H1 (cell line): ENCODE measurements at regions not wholly inside any gene's neighbourhood (a gene's known extent, or its start where the extent isn't known, plus 50 kb on each side); places are given as distances from the start of the nearest gene placed in this dataset.

Experiments used
- EGR1 ChIP-seq: IDR thresholded peaks from 2 replicates; pipeline ENCODE4 v1.6.1; 2011; ENCODE audit warnings: low read depth, low read length, borderline replicate concordance
- EP300 ChIP-seq, 2 experiments: IDR thresholded peaks; 1 replicate in 1 of 2; 2 replicates in 1 of 2; pipeline ENCODE4 v1.6.1; 2011 to 2012; ENCODE audit warnings: low read depth in 2 of 2, low read length in 2 of 2, mild to moderate bottlenecking in 2 of 2, borderline replicate concordance in 1 of 2, inconsistent platforms in 1 of 2, moderate library complexity in 1 of 2
- EZH2 ChIP-seq: fragments of 200-600 bp; sonication (generic); IDR thresholded peaks from 2 replicates; pipeline ENCODE4 v1.7.1; 2012; ENCODE audit warnings: low read depth, mild to moderate bottlenecking, moderate library complexity, low read length, inconsistent platforms; ENCODE audit not compliant: severe bottlenecking
- GTF2F1 ChIP-seq: IDR thresholded peaks from 2 replicates; pipeline ENCODE4 v1.6.1; 2012; ENCODE audit warnings: low read depth, low read length, improper control_type of control experiment, borderline replicate concordance
- HDAC2 ChIP-seq, 2 experiments: fragments of 300-600 bp in 1 of 2; sonication (generic) in 1 of 2; IDR thresholded peaks; 2 replicates each; pipeline ENCODE4 v1.6.1; 2011 to 2012; ENCODE audit warnings: low read depth in 2 of 2, low read length in 2 of 2, mild to moderate bottlenecking in 2 of 2, moderate library complexity in 2 of 2, borderline replicate concordance in 1 of 2, inconsistent platforms in 1 of 2
- POLR2A ChIP-seq, 2 experiments: IDR thresholded peaks; 1 replicate in 1 of 2; 2 replicates in 1 of 2; pipeline ENCODE4 v1.6.1; 2011; ENCODE audit warnings: low read depth in 2 of 2, low read length in 2 of 2, mild to moderate bottlenecking in 2 of 2; ENCODE audit errors: control extremely low read depth in 1 of 2
- ZNF274 ChIP-seq: IDR thresholded peaks from 2 replicates; pipeline ENCODE4 v1.7.0; 2012; ENCODE audit warnings: low read length, borderline replicate concordance; ENCODE audit errors: extremely low read depth
- TF ChIP-seq, protein P1 (sequence below), 3 experiments: IDR thresholded peaks; 1 replicate in 2 of 3; 2 replicates in 1 of 3; pipeline versions ENCODE4 v1.5.1 to v1.6.1; 2011; ENCODE audit warnings: low read length in 3 of 3, mild to moderate bottlenecking in 3 of 3, inconsistent platforms in 2 of 3, low read depth in 1 of 3, moderate library complexity in 1 of 3; ENCODE audit not compliant: insufficient read depth in 1 of 3; ENCODE audit errors: control extremely low read depth in 1 of 3
- TF ChIP-seq, protein P2 (sequence below): IDR thresholded peaks from 2 replicates; pipeline ENCODE4 v1.6.1; 2011; ENCODE audit warnings: low read depth, mild to moderate bottlenecking, low read length; ENCODE audit not compliant: insufficient read depth
- TF ChIP-seq, protein P3 (sequence below): IDR thresholded peaks from 2 replicates; pipeline ENCODE4 v1.6.1; 2012; ENCODE audit warnings: inconsistent platforms

DNA sequence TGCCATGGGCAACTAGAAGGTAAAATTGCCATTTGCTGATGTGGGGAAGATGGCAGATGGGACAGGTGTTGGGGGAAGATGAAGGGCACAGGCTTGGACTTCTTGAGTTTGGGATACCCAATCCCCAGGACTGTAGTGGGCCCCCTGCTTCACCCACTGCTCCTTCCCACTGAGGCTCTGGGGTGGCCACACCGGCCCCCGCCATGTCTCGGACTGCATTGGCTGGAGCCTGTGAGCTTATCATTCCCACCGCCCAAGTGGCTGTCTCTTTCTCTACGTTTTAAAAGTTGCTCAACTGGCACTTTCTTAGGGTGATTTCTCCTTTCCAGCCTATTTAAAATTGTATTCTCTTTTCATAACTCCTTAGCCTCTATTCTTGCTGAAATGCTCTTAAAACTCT, 730.0 kb upstream of the ADAMTS16 start:
- TF ChIP-seq, protein P1, sequence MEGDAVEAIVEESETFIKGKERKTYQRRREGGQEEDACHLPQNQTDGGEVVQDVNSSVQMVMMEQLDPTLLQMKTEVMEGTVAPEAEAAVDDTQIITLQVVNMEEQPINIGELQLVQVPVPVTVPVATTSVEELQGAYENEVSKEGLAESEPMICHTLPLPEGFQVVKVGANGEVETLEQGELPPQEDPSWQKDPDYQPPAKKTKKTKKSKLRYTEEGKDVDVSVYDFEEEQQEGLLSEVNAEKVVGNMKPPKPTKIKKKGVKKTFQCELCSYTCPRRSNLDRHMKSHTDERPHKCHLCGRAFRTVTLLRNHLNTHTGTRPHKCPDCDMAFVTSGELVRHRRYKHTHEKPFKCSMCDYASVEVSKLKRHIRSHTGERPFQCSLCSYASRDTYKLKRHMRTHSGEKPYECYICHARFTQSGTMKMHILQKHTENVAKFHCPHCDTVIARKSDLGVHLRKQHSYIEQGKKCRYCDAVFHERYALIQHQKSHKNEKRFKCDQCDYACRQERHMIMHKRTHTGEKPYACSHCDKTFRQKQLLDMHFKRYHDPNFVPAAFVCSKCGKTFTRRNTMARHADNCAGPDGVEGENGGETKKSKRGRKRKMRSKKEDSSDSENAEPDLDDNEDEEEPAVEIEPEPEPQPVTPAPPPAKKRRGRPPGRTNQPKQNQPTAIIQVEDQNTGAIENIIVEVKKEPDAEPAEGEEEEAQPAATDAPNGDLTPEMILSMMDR (IDR thresholded peaks at IDR 0.05; ENCODE audit: control extremely low read depth in 1 of 3, insufficient read depth in 1 of 3, low read depth in 1 of 3, low read length in 3 of 3): no peak
- TF ChIP-seq EGR1: no peak
- TF ChIP-seq EZH2: no peak
- no peak for TF ChIP-seq POLR2A (IDR thresholded peaks at IDR 0.05; ENCODE audit: control extremely low read depth in 1 of 2, low read depth in 2 of 2, low read length in 2 of 2)
- no peak for TF ChIP-seq GTF2F1
- TF ChIP-seq EP300 (IDR thresholded peaks at IDR 0.05; ENCODE audit: borderline replicate concordance in 1 of 2, low read depth in 2 of 2, low read length in 2 of 2): no peak
- TF ChIP-seq, protein P2, sequence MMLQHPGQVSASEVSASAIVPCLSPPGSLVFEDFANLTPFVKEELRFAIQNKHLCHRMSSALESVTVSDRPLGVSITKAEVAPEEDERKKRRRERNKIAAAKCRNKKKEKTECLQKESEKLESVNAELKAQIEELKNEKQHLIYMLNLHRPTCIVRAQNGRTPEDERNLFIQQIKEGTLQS: no peak
- TF ChIP-seq ZNF274: no peak
- TF ChIP-seq, protein P3, sequence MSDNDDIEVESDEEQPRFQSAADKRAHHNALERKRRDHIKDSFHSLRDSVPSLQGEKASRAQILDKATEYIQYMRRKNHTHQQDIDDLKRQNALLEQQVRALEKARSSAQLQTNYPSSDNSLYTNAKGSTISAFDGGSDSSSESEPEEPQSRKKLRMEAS: no peak
- no peak for TF ChIP-seq HDAC2 (IDR thresholded peaks at IDR 0.05; ENCODE audit: borderline replicate concordance in 1 of 2, low read depth in 2 of 2, low read length in 2 of 2)
